HUES6 (cell line): ENCODE measurements at regions not wholly inside any gene's neighbourhood (a gene's known extent, or its start where the extent isn't known, plus 50 kb on each side); places are given as distances from the start of the nearest gene placed in this dataset.

Experiments used
- H3K27ac ChIP-seq: 2 replicates; pipeline ENCODE4 v1.7.0; 2013; ENCODE audit warnings: low read depth, mild to moderate bottlenecking, low read length, inconsistent platforms
- H3K27me3 ChIP-seq: 2 replicates; pipeline ENCODE4 v1.6.1; 2013; ENCODE audit warnings: low read length; ENCODE audit not compliant: control insufficient read depth, insufficient read depth
- H3K36me3 ChIP-seq: 2 replicates; pipeline ENCODE4 v1.6.1; 2013; ENCODE audit warnings: low read length; ENCODE audit not compliant: control insufficient read depth, insufficient read depth
- H3K4me1 ChIP-seq: 2 replicates; pipeline ENCODE4 v1.6.1; 2013; ENCODE audit warnings: low read length; ENCODE audit not compliant: control insufficient read depth, insufficient read depth
- H3K4me3 ChIP-seq: 2 replicates; pipeline ENCODE4 v1.5.1; 2013; ENCODE audit warnings: low read depth, low read length
- H3K9ac ChIP-seq: one replicate; pipeline ENCODE4 v1.6.1; 2013; ENCODE audit warnings: mild to moderate bottlenecking, low read length
- H3K9me3 ChIP-seq: 2 replicates; pipeline ENCODE4 v1.6.1; 2013; ENCODE audit warnings: low read depth, low read length; ENCODE audit not compliant: control insufficient read depth, insufficient read depth

DNA sequence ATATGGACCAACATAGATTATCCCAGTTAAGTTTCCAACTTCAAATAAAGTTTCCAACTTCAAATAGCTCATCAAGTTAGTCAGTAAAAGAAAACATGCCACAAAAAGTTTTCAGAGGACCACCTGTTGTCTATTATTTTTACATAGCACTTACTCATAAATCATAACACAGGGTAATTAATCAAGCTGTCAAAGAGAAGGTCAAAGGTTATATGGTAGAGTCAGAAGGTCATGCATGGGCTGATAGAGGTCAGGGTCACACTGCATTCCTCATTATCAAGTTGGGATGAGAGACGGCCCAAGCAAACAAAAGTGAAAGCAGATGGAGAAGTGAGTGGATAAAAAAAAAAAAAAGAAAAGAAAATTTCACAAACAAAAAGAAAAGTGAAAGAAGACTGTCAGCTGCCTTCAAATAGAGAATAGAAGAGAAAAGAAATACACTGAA, 145.5 kb upstream of the POU5F2 start:
- Histone ChIP-seq H3K9me3 (no peaks in the 10 kb centered on the region), H3K36me3 (no peaks in the 10 kb centered on the region), H3K9ac (no peak overlapping the region), H3K4me1 (peaks cover 3% of the 10 kb centered on the region; the same call in 1 of the 2 replicates), H3K4me3 (no peak overlapping the region), H3K27me3 (no peaks in the 10 kb centered on the region), H3K27ac (no peak overlapping the region)

DNA sequence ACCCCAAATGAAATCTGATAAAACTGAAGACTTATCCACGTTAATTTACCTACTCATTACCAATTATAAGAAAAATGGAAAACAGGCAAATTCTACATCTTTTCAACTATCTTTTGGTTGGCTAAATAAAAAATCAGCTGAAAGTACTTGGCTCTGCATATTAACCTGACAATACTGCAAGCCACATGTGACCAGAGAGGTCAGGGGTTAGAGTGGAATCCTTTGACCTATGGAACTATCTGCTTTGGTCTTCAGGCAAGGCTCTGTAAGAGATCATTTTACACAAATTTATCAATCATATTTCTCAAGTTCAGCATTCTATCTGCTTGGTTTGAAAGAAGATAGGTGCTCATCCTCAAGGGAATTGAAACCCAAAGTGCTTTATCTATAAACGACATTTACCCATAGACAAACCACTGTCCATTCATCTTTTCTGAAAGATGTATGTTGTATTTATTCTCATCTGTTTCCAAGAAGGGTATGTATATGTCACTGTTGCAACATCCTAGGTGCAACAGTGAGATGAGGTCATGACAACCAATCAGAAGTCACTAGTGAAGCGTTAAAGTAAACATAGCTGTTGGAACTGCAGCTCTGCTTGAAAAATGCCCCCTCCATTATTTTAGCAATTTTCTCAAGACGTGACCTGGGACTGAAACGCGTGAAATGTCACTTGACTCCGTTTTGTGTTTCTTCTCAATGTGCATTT, 144.9 kb upstream of the POU5F2 start:
- no peak overlapping the region for H3K27ac ChIP-seq
- H3K9ac ChIP-seq, result no peak overlapping the region
- H3K27me3 ChIP-seq, result no peaks in the 10 kb centered on the region
- no peaks in the 10 kb centered on the region for H3K36me3 ChIP-seq
- no peaks in the 10 kb centered on the region for H3K9me3 ChIP-seq
- no peak overlapping the region for H3K4me3 ChIP-seq
- peaks cover 3% of the 10 kb centered on the region; the same call in 1 of the 2 replicates for H3K4me1 ChIP-seq

DNA sequence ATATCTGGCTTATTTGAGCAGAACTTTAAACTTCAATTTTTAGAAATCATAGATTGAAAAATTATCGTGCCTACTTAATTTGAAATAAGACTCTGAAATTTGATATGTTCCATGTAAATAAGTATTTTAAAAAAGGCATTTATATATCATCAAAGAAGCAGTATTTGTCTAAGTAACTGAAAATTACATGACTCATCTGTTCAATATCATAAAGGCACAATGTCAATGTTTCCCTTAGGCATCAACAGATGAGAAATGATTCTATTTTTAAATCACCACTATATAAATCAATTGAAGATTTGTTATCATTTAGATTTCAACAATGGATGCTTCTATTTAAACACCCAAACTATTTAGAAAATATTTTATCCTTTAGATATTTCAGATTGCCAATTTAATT, 142.9 kb upstream of the POU5F2 start:
- no peaks in the 10 kb centered on the region for H3K36me3 ChIP-seq

DNA sequence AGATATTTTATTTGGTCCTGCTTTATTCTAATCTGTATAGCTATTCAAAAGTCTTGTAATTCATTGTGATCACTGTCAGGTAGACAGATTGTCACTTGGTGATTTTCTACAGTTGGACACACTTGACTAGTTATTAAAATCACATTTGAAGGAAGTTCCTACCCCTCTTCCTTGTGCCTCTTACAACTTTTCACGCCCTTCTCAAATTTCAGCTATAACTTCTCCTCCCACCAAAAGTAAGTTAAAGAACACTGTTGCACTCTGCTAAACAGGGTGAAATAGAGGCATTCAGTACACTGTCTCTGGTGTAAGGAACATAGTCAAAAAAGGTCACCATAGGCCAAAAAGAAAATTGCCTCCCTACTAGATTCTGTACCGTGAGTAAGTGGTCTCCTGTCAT, 142.1 kb upstream of the POU5F2 start:
- Histone ChIP-seq H3K9me3 (no peaks in the 10 kb centered on the region), H3K4me1 (no peaks in the 10 kb centered on the region), H3K36me3 (no peaks in the 10 kb centered on the region), H3K9ac (no peak overlapping the region), H3K27ac (no peak overlapping the region), H3K4me3 (no peak overlapping the region), H3K27me3 (no peaks in the 10 kb centered on the region)

More for the DNA sequence above, 142.9 kb upstream of the POU5F2 start:
- H3K4me3 ChIP-seq, result no peak overlapping the region
- H3K27ac ChIP-seq, result no peak overlapping the region
- no peaks in the 10 kb centered on the region for H3K9me3 ChIP-seq
- H3K4me1 ChIP-seq, result no peaks in the 10 kb centered on the region
- H3K27me3 ChIP-seq, result no peaks in the 10 kb centered on the region
- H3K9ac ChIP-seq, result no peak overlapping the region

DNA sequence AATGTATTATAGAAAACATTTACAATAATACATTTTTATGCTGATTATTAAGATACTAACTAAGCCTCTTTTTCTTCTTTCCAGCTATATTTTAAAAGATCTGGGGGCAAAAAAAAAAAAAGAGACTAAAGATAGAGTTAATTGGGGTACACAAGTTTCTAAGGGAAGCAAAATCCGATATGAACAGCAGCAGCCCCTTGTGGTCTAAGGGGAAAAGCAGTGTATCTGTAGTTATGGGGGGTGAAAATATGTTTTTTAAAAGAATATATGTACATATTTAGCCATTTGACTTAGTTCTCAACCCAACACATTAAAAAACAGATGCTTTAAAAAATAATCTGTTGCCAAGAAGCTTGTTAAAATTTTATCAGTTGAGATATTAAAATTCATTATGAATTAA, 134.3 kb upstream of the POU5F2 start:
- Histone ChIP-seq H3K9ac (no peak overlapping the region), H3K9me3 (no peaks in the 10 kb centered on the region), H3K4me1 (peaks cover 9% of the 10 kb centered on the region; the same call in 1 of the 2 replicates), H3K4me3 (no peak overlapping the region), H3K27me3 (no peaks in the 10 kb centered on the region), H3K27ac (no peak overlapping the region), H3K36me3 (no peaks in the 10 kb centered on the region)

DNA sequence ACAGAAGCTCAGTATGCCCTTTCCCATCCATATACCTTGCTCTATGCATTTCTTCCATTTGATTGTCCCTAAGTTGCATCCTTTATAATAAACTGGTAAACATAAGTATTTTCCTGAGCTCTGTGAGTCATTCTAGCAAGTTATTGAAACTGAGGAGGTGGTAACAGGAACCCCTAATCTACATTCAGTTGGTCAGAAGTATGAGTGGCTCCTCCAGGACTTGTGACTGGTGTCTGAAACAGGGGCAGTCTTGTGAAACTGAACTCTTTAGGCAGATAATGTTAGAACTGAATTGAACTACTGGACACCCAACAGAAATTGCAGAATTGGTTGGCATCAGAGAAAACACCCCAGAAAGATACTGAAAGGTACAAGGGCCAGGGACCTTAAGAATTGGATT, 133.1 kb upstream of the POU5F2 start:
- Histone ChIP-seq H3K9me3 (no peaks in the 10 kb centered on the region), H3K4me1 (peaks cover 9% of the 10 kb centered on the region; the same call in 1 of the 2 replicates), H3K36me3 (no peaks in the 10 kb centered on the region), H3K9ac (no peak overlapping the region), H3K27ac (no peak overlapping the region), H3K27me3 (no peaks in the 10 kb centered on the region), H3K4me3 (no peak overlapping the region)

DNA sequence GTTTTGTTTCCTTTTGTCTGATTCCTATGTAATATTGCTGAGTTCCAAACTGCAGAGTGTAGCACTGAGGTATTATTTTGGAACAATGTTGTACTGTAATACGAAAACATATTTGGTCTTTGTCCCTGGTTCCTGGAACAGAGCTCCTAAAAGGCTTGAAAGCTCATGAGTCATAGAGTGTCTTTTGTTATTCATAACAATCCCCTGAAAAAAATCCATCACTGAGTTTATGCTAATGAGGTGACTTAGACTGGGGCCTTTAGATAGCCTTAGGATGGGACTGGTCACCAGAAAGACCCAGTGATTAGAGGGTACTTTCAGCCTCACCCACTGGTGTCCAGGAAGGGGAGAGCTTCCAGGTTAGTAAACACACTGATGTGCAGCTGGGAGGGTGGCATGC, 132.7 kb upstream of the POU5F2 start:
- Histone ChIP-seq H3K27me3 (no peaks in the 10 kb centered on the region), H3K9me3 (no peaks in the 10 kb centered on the region), H3K4me1 (peaks cover 9% of the 10 kb centered on the region; the same call in 1 of the 2 replicates), H3K27ac (no peak overlapping the region), H3K36me3 (no peaks in the 10 kb centered on the region), H3K9ac (no peak overlapping the region), H3K4me3 (no peak overlapping the region)

DNA sequence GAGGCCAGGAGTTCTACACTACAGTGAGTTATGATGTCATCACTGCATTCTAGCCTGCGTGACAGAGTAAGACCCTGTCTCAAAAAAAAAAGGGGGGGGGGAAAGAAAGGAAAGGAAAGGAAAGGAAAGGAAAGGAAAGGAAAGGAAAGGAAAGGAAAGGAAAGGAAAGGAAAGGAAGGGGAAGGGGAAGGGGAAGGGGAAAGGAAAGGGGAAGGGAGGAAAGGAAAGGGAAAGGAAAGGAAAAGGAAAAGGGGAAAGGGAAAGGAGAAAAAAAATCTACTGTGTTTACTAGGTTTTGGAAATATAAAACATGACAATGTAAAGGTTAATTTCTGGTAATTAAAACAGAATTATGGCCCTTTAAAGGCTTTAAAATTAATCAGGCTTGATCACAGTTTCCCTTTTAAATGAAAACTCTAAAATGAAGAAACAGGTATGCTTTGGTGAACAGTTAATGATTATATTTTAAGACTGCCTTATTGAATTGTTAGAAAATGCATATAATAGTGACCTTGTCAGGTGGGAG, 131.9 kb upstream of the POU5F2 start:
- Histone ChIP-seq H3K36me3 (no peaks in the 10 kb centered on the region), H3K4me1 (peaks cover 9% of the 10 kb centered on the region; the same call in 1 of the 2 replicates), H3K27ac (no peak overlapping the region), H3K9ac (no peak overlapping the region), H3K9me3 (no peaks in the 10 kb centered on the region), H3K27me3 (no peaks in the 10 kb centered on the region), H3K4me3 (no peak overlapping the region)

DNA sequence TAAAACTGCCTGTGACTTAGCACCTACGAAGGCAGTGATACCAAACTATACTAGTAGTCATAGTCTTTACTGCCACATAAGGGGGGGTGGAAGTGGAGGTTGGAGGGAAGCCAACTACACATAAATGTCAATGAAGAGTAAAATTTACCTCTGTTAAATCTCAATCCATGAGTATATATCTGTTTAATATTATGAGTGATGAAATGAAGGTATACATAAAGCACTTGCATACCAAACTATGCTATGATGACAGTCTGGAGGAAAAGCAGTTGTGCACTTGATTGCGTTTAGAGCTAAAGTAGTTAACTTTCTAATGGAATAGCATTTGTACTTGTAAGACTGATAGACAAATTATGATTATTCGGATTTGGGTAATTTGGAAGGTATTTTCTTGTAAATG, 129.2 kb upstream of the POU5F2 start:
- no peak overlapping the region for H3K9ac ChIP-seq

DNA sequence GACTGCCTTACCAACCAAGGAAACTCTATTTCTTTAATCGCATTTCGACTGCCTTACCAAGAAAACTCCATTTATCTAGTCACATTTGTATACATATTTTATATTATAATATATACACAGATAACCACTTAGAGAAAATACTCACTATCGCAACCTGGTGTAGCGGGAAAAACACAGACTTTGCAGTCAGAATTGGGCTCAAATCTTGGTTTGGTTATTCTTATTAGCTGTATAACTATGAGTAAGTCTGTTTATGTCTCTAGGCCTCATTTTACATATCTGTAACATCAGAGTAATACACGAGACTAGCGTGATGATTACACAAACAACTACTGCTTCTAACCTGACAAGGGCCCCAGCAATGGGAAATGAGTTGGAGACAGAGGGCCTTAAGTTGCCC, 127.5 kb upstream of the POU5F2 start:
- Histone ChIP-seq H3K4me3 (no peak overlapping the region), H3K9ac (no peak overlapping the region), H3K36me3 (no peaks in the 10 kb centered on the region), H3K9me3 (no peaks in the 10 kb centered on the region), H3K27ac (no peak overlapping the region), H3K27me3 (no peaks in the 10 kb centered on the region), H3K4me1 (peaks cover 2% of the 10 kb centered on the region; the same call in 1 of the 2 replicates)

More for the DNA sequence above, 129.2 kb upstream of the POU5F2 start:
- no peaks in the 10 kb centered on the region for H3K36me3 ChIP-seq
- H3K4me1 ChIP-seq, result peaks cover 9% of the 10 kb centered on the region; the same call in 1 of the 2 replicates
- H3K9me3 ChIP-seq, result no peaks in the 10 kb centered on the region
- H3K4me3 ChIP-seq, result no peak overlapping the region
- H3K27ac ChIP-seq, result no peak overlapping the region
- no peaks in the 10 kb centered on the region for H3K27me3 ChIP-seq

DNA sequence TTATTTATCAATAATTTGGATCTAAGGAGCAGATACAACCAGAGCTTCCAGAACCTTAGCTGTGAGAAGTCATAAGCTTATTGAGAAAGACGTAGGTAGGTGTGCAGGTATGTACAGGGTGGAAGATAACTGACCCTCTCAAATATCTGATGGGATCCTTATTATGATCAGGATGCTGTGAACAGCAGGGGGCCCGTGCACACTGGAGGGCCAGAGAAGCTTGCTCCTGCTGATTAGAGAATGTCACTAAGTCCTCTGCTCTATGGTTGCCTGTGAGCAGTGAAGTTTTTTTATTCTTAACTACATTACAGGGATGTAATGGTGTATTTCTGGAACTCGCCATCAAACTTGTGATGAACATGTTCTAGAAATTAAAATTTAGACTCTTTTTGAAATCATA, 108.9 kb upstream of the POU5F2 start:
- H3K4me1 ChIP-seq, result no peaks in the 10 kb centered on the region
- no peaks in the 10 kb centered on the region for H3K9me3 ChIP-seq
- H3K27ac ChIP-seq, result no peak overlapping the region
- H3K36me3 ChIP-seq, result no peaks in the 10 kb centered on the region
- H3K9ac ChIP-seq, result no peak overlapping the region
- no peak overlapping the region for H3K4me3 ChIP-seq
- no peaks in the 10 kb centered on the region for H3K27me3 ChIP-seq
